Fibroblast of peridontal ligament (primary cell): ENCODE measurements at regions not wholly inside any gene's neighbourhood (a gene's known extent, or its start where the extent isn't known, plus 50 kb on each side); places are given as distances from the start of the nearest gene placed in this dataset.
A peak's percentile ranks its signal among the peaks of the same experiment; 100 is the strongest.
"Not testable (repeated sequence)": the region's sequence is repeated elsewhere in the genome, so short reads cannot be mapped to it uniquely, and the experiment has no call there.

Experiments
- DNase-seq: peaks from one replicate; pipeline ENCODE4 v3.0.0-alpha.2; 2010; ENCODE audit errors: extremely low read depth

- DNase-seq, result no peak
These were observed 760.4 kb downstream of the MCTP2 start for GRCh38 chr15:94991718-94992117.

DNA sequence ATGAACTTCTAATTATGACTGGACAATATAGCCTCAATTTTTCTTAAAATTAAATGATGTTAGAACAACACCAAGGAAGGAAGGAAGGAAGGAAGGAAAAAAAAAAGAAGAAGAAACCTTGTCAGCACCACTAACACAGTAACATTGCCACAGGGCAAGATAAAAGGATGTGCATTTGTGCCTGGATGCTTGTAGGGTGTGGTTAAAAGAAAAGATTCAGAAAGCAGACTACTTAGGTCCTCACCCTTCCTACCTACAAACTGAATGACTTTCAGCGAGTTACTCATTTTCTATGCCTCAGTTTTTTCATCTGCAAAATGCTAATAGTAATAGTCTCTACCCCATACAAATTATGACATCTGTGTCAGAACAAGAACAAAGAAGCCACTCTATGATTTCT is 778.3 kb downstream of the MCTP2 start:
- DNase-seq, result no peak

DNA sequence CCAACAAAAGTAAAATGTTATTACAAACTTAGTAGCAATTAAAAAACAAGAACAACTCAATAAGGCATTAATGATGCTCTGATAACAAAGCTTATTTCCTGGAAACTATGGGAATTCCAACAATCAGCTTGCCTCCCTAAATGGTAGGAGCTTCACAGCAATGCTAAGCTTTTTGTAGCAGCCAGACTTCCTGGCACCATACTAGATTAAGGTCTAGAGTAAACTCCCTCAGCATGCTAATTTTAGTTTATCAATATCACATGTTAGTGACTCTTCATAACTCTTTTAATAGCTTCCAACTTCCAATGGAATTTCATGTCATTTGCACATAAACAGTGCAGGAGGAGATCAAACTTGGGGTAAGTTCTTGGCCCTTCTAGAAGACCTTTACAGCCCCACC is 782.0 kb downstream of the MCTP2 start:
- DNase-seq, result no peak

DNA sequence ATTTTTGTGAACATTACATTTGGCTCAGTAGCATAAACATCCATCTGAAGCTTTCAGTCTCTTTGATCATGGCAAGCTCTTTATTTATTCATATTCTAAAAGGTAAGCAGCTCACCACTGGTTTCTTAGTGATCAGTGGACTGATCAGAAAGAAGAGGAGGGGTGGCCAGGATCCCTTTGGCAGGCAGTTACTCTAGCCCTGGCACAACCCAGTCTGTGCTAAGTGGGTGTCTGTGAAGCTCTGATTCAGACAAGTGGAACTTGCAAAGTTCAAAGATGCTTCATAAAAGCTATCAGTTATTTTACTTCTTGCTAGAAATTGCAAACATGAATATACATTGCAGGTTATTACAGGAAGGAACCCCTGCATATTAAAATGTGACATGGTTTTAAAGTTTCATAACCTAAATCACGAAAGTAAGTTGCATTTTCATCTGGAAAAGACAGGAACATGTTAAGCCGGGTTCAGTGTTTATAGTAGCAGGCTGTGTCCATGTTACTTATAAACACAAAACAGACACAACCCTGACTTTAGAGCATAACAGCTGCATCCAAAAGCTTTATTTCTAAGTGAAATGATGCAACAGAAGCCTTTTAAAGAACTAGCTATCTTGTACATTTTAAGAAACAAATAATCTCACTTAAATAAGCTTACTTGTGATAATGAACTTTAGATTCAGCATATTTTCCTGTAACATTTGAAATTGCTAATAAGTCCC is 785.3 kb downstream of the MCTP2 start:
- DNase-seq, result peak; percentile 2

DNA sequence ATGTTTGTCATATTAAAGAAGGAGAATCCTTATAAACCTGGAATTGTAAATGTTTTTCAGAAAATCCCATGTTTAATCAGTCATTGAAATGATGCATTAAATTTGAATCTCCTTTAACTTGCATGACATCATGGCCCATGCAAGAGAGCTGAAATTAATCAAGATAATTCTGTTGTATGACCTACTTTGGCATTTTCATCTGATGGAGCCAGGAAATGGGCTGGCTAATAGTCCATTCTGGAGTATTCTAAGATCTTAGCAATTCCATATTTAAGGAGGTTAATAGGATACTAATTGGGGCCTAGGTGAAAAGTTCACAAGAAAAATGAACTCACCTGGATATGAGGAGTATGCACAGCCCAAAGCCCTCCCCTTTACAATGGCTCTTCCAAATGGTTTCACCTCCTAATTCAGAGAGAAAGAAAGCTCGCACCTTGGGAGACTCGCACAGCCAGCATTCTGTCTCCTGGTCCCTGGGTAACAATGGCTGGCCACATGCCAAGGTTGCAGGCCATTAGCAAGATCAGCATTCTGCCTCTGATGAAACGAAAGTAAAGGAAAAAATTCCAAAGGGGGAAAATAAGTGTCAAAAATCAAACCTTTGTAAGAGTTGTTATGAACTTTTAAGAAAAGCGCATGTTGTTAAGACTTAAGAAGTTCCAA is 786.4 kb downstream of the MCTP2 start:
- no peak for DNase-seq

DNA sequence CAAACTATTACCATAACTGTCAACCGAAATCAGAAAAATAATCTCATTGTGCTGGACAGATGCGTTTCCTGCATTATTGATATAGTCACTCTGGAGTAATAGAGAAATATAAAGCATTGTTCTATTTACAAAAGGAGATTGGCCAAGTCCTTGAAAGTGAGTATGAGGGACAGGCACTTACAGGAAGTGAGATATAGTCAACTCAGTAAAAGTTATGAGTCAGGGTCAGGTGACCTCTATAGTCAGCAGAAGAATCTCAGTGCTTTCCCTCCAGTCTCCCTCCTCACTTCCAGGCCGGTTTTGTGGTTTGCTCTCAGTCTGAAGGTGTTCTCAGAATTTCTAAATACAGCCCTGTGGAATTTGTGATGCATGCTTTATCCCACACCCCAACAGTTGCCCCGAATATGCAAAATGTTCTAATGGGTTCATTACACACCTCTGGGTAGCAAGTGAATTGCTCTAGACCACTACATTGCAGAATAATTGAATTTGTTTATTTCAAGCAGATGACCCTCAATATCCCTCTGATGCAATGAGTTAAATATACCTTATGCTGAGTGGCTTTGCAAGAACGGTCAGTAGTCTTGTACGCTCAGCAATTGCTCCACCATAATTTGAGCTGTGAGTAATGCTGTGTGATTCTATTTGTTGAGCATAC is 787.7 kb downstream of the MCTP2 start:
- peak; percentile 2 for DNase-seq

- no peak for DNase-seq
These were observed 788.5 kb downstream of the MCTP2 start for GRCh38 chr15:95019907-95020306.

DNA sequence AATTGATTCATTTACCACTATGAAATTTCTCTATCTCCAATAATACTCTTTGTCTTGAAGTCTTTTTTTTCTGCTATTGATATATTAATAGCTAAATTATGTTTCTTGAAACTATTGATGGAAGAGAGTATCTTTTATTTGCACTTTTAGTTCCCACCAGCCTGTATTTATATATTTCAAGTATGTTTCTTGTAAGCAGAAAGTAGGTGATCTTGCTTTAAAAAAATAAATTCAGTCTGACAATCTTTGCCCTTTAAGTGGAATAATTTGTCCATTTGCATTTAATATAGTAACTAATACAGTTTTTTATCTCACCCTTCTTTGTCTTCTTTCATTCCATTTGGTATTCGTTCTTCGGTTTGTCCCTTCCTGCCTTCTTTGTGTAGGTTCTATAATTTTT is 790.5 kb downstream of the MCTP2 start:
- no peak for DNase-seq

- DNase-seq, result peak; percentile 15
These were observed 793.0 kb downstream of the MCTP2 start for GRCh38 chr15:95024351-95024750.

DNA sequence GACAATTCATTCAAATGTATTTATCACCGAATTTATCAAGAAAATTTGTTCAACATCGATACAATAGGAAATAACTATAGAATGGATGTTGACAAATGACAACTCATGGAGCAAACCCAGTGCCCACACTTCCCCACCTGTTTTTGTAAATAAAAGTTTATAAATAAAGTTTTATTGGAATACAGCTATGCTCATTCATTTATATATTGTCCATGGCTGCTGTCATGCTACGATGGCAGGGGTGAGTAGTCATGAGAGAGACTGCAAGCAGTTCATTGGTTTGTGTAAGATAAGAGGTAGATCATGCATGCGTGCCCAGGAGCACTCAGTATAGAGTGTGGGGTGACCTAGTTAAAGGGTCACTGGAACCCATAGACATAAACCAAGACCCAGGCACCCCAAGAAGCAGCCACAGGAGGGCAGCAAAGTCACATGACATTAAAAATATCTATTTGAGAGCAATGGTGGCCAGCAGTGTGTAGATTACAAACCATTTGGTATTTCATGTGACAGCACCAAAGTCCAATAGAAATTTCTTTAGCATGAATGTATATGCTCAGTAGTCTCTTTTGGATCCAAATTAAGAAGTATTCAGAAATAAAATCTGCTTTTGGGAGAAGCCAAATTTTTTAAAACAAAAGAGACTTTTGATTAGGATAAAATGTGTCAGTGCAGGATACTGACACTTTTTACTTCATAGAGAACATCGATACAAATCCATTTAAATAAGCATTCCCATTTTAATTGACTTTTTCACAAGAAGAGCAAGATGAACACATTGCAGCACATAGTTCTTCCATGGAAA is 794.8 kb downstream of the MCTP2 start:
- DNase-seq, result peak; percentile 36

DNA sequence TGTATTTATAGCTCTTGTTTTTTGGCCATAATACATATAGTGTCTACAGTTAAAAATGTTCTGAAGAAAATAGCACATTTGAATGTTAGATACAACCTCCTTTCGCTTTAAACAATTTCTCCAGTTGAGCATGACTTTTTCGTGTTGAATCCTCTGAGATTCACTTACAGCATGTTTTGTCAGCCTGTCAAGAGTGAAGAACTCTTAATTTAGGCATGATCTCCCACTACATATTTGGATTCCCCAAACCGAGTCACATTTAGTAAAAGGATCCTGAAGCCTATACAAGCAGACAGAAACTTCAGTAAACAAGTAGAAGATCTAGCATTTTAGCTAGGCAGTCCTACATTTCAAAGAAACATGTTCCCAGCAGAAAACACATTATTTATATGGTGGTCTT is 796.6 kb downstream of the MCTP2 start:
- DNase-seq, result no peak

DNA sequence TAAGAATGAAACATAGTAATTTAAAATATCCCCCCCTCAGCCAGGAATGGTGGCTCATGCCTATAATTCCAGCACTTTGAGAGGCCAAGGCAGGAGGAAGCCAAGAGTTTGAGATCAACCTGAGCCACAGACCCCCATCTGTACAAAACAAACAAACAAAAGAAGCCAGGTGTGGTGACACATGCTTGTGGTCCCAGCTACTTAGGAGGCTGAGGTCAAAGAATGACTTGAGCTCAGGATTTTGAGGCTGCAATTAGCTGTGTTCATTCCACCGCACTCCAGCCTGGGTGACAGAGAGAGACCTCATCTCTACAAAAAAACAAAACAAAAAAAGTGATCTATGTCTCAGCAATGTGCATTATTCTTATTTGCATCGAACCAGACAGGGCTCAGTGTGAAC is 800.8 kb downstream of the MCTP2 start:
- no peak for DNase-seq

DNA sequence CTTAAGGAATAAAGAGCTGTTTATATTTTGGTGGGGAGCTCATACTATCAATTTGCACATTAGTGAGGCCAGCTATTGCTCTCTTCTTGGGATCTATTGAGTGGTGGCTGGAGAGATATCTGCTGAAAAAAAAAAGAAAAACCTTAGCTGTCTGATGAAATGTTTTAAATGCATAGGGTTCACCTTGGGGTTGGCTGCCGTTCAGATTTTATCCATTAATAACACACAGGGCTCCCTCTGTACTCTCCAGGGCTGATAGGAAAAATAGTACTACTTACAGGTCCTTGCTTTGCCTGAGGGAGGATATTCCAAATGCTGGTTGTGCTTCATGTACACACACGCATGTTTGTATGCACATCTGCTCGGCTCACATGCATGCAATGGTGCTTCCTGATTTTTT is 803.7 kb downstream of the MCTP2 start:
- no peak for DNase-seq

DNA sequence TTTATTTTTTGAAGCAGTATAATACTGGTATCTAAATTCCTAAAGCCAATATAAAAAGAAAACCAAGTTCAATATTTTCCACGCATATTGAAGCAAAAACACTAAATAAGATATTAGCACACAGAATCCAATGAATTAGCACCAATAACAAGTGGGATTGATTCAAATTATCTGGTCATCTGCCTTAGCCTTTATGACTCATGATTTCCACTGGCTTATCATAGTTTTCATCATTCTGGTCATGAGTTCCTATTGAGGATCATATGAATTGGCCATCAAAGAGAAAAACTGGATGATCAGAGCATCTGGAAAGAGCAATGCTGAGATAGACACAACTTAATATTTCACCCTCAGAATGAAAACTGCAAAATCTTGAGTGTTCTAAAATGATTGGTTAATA is 809.9 kb downstream of the MCTP2 start:
- DNase-seq, result no peak

- not testable (repeated sequence) for DNase-seq
These were observed 812.0 kb downstream of the MCTP2 start for GRCh38 chr15:95043236-95043932.

DNA sequence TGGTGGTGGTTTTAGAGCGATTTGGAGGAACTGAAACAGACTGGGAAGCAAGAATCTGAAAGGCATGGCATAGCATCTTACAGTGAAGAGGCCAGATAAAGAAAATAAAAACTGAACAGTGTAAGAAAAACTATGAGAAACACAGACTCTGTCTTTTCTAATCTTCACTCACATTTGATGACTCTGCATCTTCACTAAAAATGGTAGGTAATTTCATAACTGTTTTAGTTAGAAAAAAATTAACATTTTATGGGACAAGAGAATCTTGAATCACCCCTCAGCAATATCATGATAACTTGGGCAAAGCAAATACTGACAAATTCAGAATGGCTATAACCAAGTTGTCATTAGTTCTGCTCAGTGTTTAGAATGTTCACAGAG is 812.6 kb downstream of the MCTP2 start:
- DNase-seq, result no peak

DNA sequence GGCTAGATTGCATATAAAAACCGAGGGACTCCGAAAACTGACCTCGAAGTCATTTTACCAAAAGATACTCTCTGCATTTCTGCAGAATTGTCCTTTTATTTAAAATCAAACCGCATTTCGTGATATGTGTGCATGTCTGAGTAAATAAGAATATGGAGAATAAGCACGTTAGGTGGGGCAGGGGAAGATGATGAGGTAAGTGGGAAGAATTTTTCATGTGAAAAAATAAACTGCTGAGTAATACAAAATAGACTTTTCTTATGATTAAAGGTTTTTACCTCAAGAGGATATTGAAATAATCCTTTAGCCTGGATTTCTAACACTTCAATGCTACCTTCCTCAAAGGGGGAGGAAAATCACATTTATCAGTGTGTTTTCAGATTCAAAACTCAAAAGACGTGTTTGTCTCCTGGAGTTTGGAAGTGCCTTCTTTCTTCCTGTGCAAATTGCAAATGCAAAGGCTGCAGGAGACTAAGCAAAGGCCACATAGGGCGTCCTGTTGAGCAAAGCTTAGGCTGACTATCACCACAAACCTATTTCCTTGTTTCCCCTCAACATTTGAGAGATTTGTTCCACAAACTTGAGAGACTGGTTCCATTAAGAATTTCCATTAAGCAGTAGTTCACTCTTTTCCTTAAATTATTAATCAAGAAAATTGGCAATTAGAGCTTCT is 813.5 kb downstream of the MCTP2 start:
- no peak for DNase-seq

DNA sequence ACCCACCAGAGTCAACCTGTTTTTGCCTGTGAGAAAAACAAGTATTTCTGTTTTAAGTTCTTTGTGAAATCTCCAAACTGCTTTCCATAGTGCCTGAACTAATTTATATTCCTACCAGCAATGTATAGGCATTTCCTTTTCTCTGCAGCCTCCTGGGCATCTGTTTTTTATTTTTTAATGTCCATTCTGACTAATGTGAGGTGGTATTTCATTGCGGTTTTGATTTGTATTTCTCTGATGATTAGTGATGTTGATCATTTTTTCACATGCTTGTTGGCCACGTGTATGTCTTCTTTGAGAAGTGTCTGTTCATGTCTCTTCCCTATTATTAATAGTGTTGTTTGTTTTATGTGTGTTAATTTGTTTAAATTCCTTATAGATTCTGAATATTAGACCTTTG is 820.5 kb downstream of the MCTP2 start:
- DNase-seq, result no peak

GRCh38 chr15:95059346-95059905 is 828.1 kb downstream of the MCTP2 start:
- DNase-seq, result no peak

- no peak for DNase-seq
These were observed 837.5 kb downstream of the MCTP2 start for GRCh38 chr15:95068701-95069521.
